SU-DHL-6 (cell line): ENCODE measurements at regions not wholly inside any gene's neighbourhood (a gene's known extent, or its start where the extent isn't known, plus 50 kb on each side); places are given as distances from the start of the nearest gene placed in this dataset.

Experiments used
- H2AFZ ChIP-seq: fragments of 200-600 bp; sonication (generic); 2 replicates; pipeline ENCODE4 v1.6.1; 2014; ENCODE audit warnings: low read depth, mild to moderate bottlenecking, moderate library complexity, mixed read lengths, antibody characterized with exemption, low read length; ENCODE audit not compliant: severe bottlenecking
- H3F3A ChIP-seq: fragments of 200-600 bp; shearing (Covaris generic); 2 replicates; pipeline ENCODE4 v1.6.0; 2016; ENCODE audit warnings: antibody characterized with exemption, mild to moderate bottlenecking; ENCODE audit not compliant: insufficient read depth
- H3K27ac ChIP-seq: fragments of 200-600 bp; sonication (generic); 2 replicates; pipeline ENCODE4 v1.5.1; 2016; ENCODE audit warnings: low read depth, mild to moderate bottlenecking, low read length, moderate library complexity, mixed read lengths
- H3K27me3 ChIP-seq: fragments of 200-600 bp; sonication (generic), shearing (Covaris generic); 2 replicates; pipeline ENCODE4 v1.6.0; 2014; ENCODE audit warnings: mild to moderate bottlenecking, low read length
- H3K36me3 ChIP-seq: fragments of 200-600 bp; sonication (generic); 2 replicates; pipeline ENCODE4 v1.6.1; 2014; ENCODE audit warnings: mild to moderate bottlenecking, low read length, mixed read lengths
- H3K4me2 ChIP-seq: fragments of 300-600, 200-600 bp; shearing (Covaris generic), sonication (generic); 2 replicates; pipeline ENCODE4 v1.6.0; 2014; ENCODE audit warnings: low read length, low read depth, mild to moderate bottlenecking; ENCODE audit not compliant: poor library complexity, severe bottlenecking
- H3K4me3 ChIP-seq: fragments of 200-600 bp; sonication (generic); 2 replicates; pipeline ENCODE4 v1.5.1; 2014; ENCODE audit warnings: antibody characterized with exemption, low read length, mild to moderate bottlenecking, mixed read lengths; ENCODE audit not compliant: insufficient read depth, poor library complexity, severe bottlenecking
- H3K79me2 ChIP-seq: fragments of 200-600 bp; sonication (generic); 2 replicates; pipeline ENCODE4 v1.6.1; 2014; ENCODE audit warnings: mild to moderate bottlenecking, low read length, moderate library complexity; ENCODE audit not compliant: insufficient read depth
- H3K9ac ChIP-seq: fragments of 200-600 bp; sonication (generic); 2 replicates; pipeline ENCODE4 v1.7.0; 2014; ENCODE audit warnings: mild to moderate bottlenecking, low read length
- H3K9me2 ChIP-seq: fragments of 200-600 bp; sonication (generic); replicated peaks from 2 replicates; pipeline ENCODE4 v1.6.1; 2014; ENCODE audit warnings: low read length; ENCODE audit not compliant: insufficient read depth
- H3K9me3 ChIP-seq: fragments of 200-600 bp; sonication (generic); 2 replicates; pipeline ENCODE4 v1.6.1; 2014; ENCODE audit warnings: low read length, mixed read lengths; ENCODE audit not compliant: insufficient read depth
- H4K20me1 ChIP-seq: fragments of 200-600 bp; sonication (generic); 2 replicates; pipeline ENCODE4 v1.6.1; 2014; ENCODE audit warnings: low read depth, mild to moderate bottlenecking, antibody characterized with exemption, low read length, moderate library complexity, mixed read lengths
- CTCF ChIP-seq: fragments of 200-600 bp; sonication (generic); IDR thresholded peaks from one replicate; pipeline ENCODE4 v1.5.1; 2017; ENCODE audit warnings: antibody characterized with exemption, mild to moderate bottlenecking, low read length, moderate library complexity; ENCODE audit not compliant: insufficient read depth, poor library complexity, severe bottlenecking
- EZH2phosphoT487 ChIP-seq: fragments of 200-600 bp; sonication (generic), shearing (Covaris generic); conservative IDR thresholded peaks from 2 replicates; pipeline ENCODE4 v1.6.1; 2018; ENCODE audit warnings: mild to moderate bottlenecking, antibody characterized with exemption, low read length, moderate library complexity, mixed read lengths

- TF ChIP-seq EZH2phosphoT487 (no peak), CTCF (no peak)
- Histone ChIP-seq H2AFZ (no peak overlapping the region), H3K79me2 (no peaks in the 10 kb centered on the region)
Observed at GRCh38 chr3:67090474-67090873, 92.4 kb downstream of the KBTBD8 start.

GRCh38 chr3:67093305-67093704 lies 95.2 kb downstream of the KBTBD8 start:
- no peak for TF ChIP-seq CTCF
- no peak for TF ChIP-seq EZH2phosphoT487
- Histone ChIP-seq H3K9ac (no peak overlapping the region), H3K4me3 (no peak overlapping the region), H4K20me1 (no peaks in the 10 kb centered on the region), H3K4me2 (no peak overlapping the region), H2AFZ (no peak overlapping the region), H3K27me3 (no peaks in the 10 kb centered on the region), H3F3A (no peaks in the 10 kb centered on the region), H3K79me2 (no peaks in the 10 kb centered on the region), H3K36me3 (no peaks in the 10 kb centered on the region), H3K27ac (no peak overlapping the region), H3K9me2 (no peaks in the 10 kb centered on the region), H3K9me3 (no peaks in the 10 kb centered on the region)

More at GRCh38 chr3:67090474-67090873, 92.4 kb downstream of the KBTBD8 start:
- Histone ChIP-seq H3K9me2 (no peaks in the 10 kb centered on the region), H3K9ac (no peak overlapping the region), H4K20me1 (no peaks in the 10 kb centered on the region), H3K27ac (no peak overlapping the region), H3K4me3 (no peak overlapping the region), H3K36me3 (0 out of 2 replicates have a peak, but pooled peaks cover 5% of the 10 kb centered on the region), H3F3A (no peaks in the 10 kb centered on the region), H3K27me3 (no peaks in the 10 kb centered on the region), H3K9me3 (peaks cover 5% of the 10 kb centered on the region; the same call in 1 of the 2 replicates), H3K4me2 (no peak overlapping the region)

GRCh38 chr3:67094167-67094566 lies 96.1 kb downstream of the KBTBD8 start:
- no peak overlapping the region for H3K9ac ChIP-seq
- no peaks in the 10 kb centered on the region for H3K36me3 ChIP-seq
- no peaks in the 10 kb centered on the region for H3F3A ChIP-seq
- H2AFZ ChIP-seq = no peak overlapping the region
- no peak for TF ChIP-seq CTCF
- no peak for TF ChIP-seq EZH2phosphoT487
- H3K79me2 ChIP-seq = no peaks in the 10 kb centered on the region
- no peaks in the 10 kb centered on the region for H4K20me1 ChIP-seq
- H3K4me2 ChIP-seq = no peak overlapping the region
- H3K9me3 ChIP-seq = no peaks in the 10 kb centered on the region
- H3K27ac ChIP-seq = no peak overlapping the region
- no peaks in the 10 kb centered on the region for H3K27me3 ChIP-seq
- no peaks in the 10 kb centered on the region for H3K9me2 ChIP-seq
- H3K4me3 ChIP-seq = no peak overlapping the region

GRCh38 chr3:67094774-67095173 lies 96.7 kb downstream of the KBTBD8 start:
- no peak overlapping the region for H3K4me2 ChIP-seq
- no peaks in the 10 kb centered on the region for H4K20me1 ChIP-seq
- H3F3A ChIP-seq = no peaks in the 10 kb centered on the region
- H3K9me2 ChIP-seq = no peaks in the 10 kb centered on the region
- no peak overlapping the region for H2AFZ ChIP-seq
- no peak overlapping the region for H3K27ac ChIP-seq
- no peaks in the 10 kb centered on the region for H3K27me3 ChIP-seq
- no peaks in the 10 kb centered on the region for H3K79me2 ChIP-seq
- H3K9me3 ChIP-seq = no peaks in the 10 kb centered on the region
- H3K4me3 ChIP-seq = no peak overlapping the region
- H3K9ac ChIP-seq = no peak overlapping the region
- TF ChIP-seq EZH2phosphoT487 (no peak), CTCF (no peak)
- no peaks in the 10 kb centered on the region for H3K36me3 ChIP-seq
